Stimulated activated CD4-positive, alpha-beta T cell treated with anti-CD3 and anti-CD28 coated beads, Interleukin-2, amount 100 ng/mL, for 4 hours (primary cell): ENCODE measurements at regions not wholly inside any gene's neighbourhood (a gene's known extent, or its start where the extent isn't known, plus 50 kb on each side); places are given as distances from the start of the nearest gene placed in this dataset.

Source experiments
- DNase-seq: peaks from one replicate; pipeline ENCODE4 v3.0.0-alpha.2; 2020; ENCODE audit warnings: low read depth

GRCh38 chr15:96736384-96736783 is 405.9 kb downstream of the NR2F2 start:
- no peak for DNase-seq

- no peak for DNase-seq
Measured at GRCh38 chr15:96737408-96737807, 406.9 kb downstream of the NR2F2 start.

DNA sequence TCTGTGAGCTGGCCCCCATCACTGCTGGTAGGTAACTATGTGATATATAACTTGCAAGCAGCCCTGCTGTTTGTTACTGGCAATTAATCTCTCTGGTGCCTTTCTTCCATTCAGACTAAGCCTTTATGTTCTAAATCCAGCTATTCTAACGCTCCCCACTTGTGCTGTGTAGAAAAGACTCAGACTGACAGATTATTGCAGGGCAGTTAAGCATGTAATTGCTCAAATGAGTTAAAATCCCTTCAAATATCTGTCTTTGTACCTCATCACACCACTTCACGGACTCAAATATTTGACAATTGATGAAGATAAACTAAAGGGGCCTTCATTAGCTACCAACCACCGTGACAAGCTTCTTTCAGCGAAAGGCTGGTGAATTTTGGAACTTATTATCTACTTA is 416.2 kb downstream of the NR2F2 start:
- DNase-seq, result no peak

DNA sequence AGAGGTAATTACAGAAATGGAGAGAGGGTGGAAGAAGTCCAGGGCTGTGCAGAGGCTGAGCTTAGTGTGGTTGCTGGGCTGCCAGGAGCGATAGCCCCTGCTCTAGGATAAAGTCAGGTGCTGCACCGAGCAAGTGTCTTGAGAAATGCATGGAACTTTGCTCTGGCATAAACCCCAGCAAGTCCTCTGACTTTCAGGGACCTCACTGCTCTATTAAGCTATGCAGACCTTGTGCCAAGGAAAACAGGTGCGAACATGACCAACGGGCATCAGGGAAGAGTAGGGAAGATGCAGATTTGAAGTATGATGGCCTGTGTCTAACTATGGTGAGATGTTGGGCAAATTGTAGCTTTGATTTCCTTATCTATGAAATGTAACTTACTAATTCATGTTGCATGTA is 416.8 kb downstream of the NR2F2 start:
- no peak for DNase-seq

DNA sequence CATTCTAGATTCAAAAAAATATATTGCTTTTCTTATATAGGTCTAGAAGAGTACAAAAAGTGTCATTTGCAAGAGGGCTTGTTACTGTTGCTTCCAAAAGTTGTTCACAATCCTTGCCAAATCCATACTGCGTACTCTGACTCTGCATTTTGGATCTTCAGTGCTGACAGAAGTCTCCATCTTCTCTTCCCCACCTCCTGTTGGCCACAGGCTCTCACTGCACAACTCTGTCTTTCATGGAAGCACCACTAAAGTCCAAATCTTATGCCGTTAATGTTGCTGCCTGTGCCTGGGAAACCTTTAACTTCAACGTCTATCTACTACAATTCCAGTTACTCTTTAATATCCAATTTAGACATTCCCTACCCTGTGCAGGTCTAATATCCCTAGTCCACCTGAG is 419.9 kb downstream of the NR2F2 start:
- DNase-seq, result no peak

DNA sequence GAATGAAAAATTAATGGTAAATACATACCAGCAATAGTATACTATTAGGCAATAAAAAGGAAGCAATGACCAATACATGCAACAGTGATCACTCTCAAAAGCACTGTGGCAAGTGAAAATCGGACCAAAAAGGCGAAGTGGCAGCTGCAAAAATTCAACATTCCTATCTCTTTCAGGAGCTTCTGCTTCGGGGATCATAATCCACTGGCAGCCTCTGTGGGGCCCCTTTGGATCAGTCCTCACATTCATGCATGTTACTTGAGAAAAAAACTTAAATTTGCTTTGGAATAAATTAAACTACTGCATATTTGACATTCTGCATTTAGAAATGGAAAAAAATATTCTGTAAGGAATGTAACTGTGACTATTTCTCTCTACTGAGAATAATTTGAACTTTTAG is 425.6 kb downstream of the NR2F2 start:
- no peak for DNase-seq

DNA sequence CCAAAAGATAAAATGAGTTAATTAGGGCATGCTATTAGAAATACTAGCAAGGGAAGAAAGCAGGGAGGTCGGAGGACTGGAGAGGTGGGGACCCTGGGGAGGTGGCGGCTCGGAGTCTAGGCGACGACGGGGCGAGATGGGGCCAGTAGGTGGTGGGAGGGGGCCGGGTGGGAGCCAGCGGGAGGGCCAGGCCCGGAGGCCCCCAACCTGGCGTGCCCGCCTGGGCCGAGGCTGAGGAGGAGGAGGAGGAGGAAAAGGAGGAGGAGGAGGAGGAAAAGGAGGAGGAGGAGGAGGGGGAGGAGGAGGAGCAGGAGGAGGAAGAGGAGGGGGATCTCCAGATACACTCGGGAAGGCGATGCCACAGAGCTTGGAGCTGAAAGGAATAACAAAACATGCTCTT is 426.2 kb downstream of the NR2F2 start:
- DNase-seq, result no peak

DNA sequence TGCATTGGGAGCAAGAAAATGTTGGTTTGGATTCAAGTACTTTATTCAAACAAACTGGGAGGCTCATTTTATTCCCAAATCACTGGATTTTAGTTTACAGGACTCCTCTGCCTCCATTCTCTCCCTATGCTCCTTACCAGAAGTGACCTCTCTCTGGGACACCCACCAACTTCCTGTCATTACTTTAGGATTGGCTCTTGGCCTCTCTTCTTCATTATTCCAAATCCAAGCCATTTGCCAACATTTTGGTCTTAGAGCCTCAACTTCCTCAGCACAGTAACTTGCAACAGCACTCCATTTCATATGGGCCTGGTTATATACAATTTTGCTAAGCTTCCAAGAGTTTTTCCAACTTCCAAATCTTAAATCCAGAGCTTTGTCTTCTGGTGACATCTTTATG is 432.1 kb downstream of the NR2F2 start:
- no peak for DNase-seq

- no peak for DNase-seq
Measured at GRCh38 chr15:96764501-96764900, 434.0 kb downstream of the NR2F2 start.

- DNase-seq, result no peak
Measured at GRCh38 chr15:96764946-96765345, 434.4 kb downstream of the NR2F2 start.

DNA sequence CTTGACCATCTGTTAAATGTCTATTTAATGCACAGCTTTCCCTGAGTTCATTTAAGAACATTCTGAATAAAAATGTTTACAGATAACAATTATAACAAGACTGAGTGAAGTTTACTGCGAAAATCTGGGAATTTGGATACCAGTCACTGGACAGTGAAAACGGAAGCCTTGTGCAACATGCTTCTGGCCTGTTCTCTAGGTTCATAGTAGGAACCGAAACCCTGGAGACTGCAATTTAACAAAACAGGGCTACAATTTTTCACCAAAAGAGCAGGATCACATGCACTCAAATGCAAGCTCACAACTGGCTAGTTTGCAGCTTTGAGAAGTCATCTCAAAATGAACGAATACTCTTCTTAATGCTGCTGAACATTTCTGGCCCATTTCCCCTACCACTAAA is 435.9 kb downstream of the NR2F2 start:
- DNase-seq, result no peak

- DNase-seq, result no peak
Measured at GRCh38 chr15:96767703-96768434, 437.4 kb downstream of the NR2F2 start.

DNA sequence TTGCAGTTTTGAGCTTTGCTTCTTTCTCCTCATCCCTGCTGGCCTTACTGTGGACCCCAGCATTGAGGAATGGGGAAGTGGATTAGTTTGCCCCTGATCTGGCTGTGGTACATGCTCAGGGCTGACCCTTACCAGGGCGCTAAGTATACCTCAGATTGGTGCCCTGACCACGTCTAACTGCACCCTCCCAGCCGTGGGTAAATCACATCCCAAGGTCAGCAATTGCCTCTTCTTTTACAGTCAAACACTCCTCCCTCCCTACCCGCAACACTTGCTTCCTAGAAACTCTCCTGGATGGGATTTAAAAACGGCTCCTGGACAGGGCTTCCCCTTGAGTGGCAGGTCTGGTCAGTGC is 437.9 kb downstream of the NR2F2 start:
- no peak for DNase-seq

DNA sequence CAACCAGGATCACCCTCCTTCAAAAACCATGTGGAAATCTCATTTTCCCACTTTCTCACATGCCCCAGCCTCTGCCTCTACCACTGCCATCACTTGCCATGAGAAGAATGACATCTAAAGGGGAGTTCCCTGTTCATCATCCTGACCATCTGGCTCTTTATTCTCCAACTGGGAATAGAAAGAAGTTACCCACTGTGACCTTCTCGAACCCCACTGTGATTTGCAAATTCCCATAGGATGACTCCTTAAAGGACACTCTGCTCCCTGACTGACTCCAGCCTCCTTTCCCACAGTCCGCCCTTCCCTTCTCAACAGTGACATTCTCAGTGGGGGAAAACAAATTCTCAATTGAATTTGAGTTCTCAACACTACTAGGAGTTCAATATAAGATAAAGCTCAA is 440.5 kb downstream of the NR2F2 start:
- DNase-seq, result no peak

DNA sequence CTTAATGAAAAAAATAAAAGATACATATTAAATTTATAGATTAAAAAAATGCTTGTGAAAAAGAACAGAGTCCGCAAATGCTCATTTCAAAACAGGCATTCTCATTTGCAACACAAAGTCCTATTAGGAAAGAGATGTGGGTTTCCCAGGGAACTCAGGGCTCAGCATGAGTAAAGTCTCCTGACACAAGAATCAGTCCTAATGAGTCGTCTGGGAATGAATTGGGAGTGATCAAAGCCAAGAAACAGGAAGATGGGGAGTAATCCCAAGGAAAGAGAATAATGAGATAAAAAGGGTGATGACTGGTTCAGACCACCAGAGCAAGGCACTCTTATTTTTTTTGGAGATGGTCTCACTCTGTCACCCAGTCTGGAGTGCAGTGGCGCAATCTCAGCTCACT is 443.7 kb downstream of the NR2F2 start:
- no peak for DNase-seq

GRCh38 chr15:96783746-96784145 is 453.2 kb downstream of the NR2F2 start:
- DNase-seq, result no peak

DNA sequence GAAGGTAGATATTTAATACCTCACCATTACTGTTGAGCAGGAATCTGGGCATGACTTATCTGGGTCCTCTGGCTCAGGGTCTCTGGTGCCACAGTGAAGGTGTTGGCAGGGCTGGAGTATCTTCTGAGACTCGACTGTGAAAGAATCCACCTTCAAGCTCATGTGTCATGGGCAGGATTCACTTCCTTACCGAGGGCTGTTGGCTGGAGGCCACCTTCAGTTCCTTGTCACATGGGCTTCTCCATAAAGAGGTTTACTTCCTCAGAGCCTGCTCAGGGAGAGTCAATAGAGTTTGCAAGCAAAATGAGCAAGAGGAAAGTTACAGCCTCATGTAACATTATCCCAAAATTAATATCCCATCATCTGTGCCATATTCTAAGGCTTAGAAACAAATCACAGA is 459.5 kb downstream of the NR2F2 start:
- DNase-seq, result no peak

DNA sequence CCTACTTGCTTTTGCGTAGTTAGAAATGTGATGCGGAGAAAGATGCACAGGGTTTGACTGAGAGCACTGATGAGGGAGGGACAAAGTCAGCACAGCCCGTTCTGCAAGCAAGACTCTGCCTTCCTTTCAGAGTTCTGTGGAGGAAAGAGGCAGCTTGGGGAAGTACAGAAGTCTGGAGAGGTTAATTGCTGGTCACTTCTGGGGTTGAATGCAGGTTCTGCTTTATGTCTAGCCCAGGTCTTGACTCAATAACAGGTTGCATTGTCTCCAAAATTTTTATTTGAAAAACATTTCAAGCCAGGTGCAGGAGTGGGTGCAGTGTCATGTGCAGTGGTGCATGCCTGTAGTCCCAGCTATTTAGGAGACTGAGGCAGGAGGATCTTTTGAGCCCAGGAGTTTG is 461.7 kb downstream of the NR2F2 start:
- no peak for DNase-seq

- no peak for DNase-seq
Measured at GRCh38 chr15:96796841-96797240, 466.3 kb downstream of the NR2F2 start.

GRCh38 chr15:96801576-96802150 is 471.2 kb downstream of the NR2F2 start:
- DNase-seq, result no peak

- no peak for DNase-seq
Measured at GRCh38 chr15:96802611-96803255, 472.2 kb downstream of the NR2F2 start.

DNA sequence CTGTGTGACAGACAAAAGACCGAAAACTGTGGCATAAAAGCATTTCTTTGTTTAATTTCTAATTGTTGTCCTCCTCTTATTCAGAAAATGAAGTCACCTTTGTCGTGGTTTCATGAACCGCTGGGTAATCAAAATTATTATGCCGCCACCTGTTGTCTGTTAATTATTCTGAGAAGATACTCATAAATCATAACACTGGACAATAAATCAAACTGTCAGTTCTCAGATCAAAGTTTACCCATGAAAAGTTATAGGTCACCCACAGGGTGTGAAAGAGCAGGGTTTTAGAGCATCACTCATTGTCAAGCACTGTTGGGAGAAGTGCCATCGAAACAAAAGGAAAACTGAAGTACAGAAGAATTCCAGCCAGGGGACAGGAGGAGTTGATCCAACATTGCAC is 474.3 kb downstream of the NR2F2 start:
- no peak for DNase-seq

DNA sequence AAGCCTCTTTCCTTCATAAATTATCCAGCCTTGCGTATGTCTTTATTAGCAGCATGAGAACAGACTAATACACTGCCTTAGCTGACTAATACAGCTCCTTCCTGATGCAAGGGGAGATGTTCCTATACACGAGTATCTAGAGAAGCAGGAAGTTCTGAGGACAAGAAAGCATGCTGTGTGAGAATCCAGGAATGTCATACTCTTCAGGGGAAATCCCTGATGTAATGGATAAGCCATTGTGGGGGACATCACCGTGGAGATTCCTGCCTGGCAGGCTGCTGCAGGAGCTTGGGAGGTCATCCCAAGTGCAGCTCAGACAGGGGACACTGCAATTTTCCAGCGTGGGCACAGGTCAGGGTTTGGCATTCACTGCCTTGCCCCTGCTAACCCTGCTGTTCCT is 476.9 kb downstream of the NR2F2 start:
- DNase-seq, result no peak

DNA sequence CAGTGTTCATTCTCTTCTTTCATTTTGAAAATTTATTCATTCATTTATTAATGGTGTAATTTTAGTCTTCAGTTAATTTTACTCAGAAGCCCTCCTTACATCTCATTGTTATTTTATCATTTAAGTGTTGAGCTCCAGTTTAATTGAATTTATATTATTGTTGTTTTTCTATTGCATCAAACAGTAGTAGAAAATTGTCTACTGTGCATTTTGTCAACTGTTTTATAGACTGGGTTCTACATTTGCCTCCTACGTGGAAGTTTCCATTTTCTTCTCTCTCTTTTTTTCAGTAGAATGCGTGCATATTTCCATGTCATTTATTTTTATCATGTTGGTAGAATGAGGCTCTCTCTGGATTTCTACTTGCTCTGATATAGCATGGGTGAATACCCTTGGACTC is 487.4 kb downstream of the NR2F2 start:
- no peak for DNase-seq
